ENCODE measurements at regions not wholly inside any gene's neighbourhood (a gene's known extent, or its start where the extent isn't known, plus 50 kb on each side); places are given as distances from the start of the nearest gene placed in this dataset.

DNA sequence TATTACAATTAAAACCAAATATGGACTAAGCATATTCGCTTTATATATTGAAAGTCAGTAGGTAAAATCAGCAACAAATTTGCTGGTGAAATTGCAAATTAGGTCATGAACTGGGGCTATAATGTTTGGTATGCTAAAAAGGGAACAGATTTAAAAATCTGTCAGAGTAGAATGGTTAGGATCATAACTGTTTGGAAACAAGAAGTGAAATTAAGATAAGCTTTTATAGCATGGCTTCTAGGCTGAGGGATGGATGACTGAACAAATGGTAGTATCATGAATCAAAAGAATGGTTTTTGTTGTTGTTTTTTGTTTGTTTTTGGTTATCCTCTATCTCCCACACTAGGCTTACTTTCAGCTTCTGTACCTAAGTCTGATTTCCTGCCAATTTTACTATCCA is 1090.4 kb downstream of the PCDH9 start:
- no peaks in the 10 kb centered on the region for H3K4me1 Mint-ChIP-seq (ENCODE audit: low read depth)
- H3K4me3 Mint-ChIP-seq (ENCODE audit: unreplicated experiment) = no peak overlapping the region
- no peaks in the 10 kb centered on the region for H3K9me3 Mint-ChIP-seq (ENCODE audit: low read depth)
- TF ChIP-seq, protein P1, sequence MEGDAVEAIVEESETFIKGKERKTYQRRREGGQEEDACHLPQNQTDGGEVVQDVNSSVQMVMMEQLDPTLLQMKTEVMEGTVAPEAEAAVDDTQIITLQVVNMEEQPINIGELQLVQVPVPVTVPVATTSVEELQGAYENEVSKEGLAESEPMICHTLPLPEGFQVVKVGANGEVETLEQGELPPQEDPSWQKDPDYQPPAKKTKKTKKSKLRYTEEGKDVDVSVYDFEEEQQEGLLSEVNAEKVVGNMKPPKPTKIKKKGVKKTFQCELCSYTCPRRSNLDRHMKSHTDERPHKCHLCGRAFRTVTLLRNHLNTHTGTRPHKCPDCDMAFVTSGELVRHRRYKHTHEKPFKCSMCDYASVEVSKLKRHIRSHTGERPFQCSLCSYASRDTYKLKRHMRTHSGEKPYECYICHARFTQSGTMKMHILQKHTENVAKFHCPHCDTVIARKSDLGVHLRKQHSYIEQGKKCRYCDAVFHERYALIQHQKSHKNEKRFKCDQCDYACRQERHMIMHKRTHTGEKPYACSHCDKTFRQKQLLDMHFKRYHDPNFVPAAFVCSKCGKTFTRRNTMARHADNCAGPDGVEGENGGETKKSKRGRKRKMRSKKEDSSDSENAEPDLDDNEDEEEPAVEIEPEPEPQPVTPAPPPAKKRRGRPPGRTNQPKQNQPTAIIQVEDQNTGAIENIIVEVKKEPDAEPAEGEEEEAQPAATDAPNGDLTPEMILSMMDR (IDR thresholded peaks at IDR 0.05) = no peak
- no peaks in the 10 kb centered on the region for H3K36me3 Mint-ChIP-seq (ENCODE audit: low read depth)
- no peak for DNase-seq (ENCODE audit: low spot score)
- no peaks in the 10 kb centered on the region for H3K27me3 Mint-ChIP-seq (ENCODE audit: low read depth)
- no peak overlapping the region for H3K27ac Mint-ChIP-seq (ENCODE audit: unreplicated experiment)

DNA sequence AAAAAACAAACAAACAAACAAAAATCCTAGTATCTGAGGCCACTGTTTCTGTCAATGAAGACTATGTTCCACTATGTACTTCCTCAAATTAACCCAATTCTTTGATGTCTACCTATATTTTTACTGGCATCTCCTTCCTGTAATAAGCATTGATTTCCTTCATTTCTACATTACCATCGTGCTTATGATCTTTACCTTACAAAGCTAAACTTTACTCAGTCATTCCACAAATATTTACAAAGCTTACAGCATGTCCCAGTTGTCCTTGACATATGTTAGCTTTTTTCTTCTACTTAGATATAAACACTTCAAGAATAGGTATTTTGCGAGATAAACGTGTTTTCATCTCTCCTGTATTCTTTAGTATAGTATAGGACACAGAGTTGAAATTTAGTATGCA is 1090.9 kb downstream of the PCDH9 start:
- DNase-seq (ENCODE audit: low spot score) = no peak
- H3K36me3 Mint-ChIP-seq (ENCODE audit: low read depth) = no peaks in the 10 kb centered on the region
- H3K4me3 Mint-ChIP-seq (ENCODE audit: unreplicated experiment) = no peak overlapping the region
- TF ChIP-seq, protein P1 (IDR thresholded peaks at IDR 0.05) = no peak
- H3K27me3 Mint-ChIP-seq (ENCODE audit: low read depth) = no peaks in the 10 kb centered on the region
- no peaks in the 10 kb centered on the region for H3K9me3 Mint-ChIP-seq (ENCODE audit: low read depth)
- no peaks in the 10 kb centered on the region for H3K4me1 Mint-ChIP-seq (ENCODE audit: low read depth)
- H3K27ac Mint-ChIP-seq (ENCODE audit: unreplicated experiment) = no peak overlapping the region

DNA sequence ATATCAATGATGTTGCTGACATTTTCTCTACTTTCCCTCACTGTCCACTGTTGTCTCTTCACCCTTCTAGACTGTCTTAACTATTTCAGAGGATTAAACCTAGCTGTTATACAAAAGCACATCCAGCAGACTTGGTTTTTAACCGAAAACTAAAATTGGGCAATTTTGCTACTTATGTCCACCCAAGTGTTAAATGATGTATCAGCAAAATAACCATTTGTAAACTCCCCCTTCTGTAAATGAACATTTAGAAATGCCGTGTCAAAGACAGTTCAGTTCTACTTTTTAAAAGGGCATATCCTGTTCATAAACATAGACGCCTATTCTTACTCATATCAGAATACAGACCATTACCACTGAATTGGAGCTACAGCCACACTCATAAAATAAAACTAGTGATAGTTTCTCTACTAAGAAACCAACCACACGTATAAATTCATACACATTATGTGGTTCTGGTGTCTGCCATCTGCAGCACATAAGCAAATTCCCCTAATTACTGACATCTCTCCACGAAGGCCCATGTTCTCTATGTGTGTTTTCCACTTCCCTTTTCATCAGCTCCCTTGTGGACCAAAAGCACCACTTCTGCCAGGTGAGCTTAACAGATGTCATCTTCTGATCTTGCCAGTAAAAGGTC is 1091.8 kb downstream of the PCDH9 start:
- H3K9me3 Mint-ChIP-seq (ENCODE audit: low read depth) = no peaks in the 10 kb centered on the region
- no peak for DNase-seq (ENCODE audit: low spot score)
- H3K36me3 Mint-ChIP-seq (ENCODE audit: low read depth) = no peaks in the 10 kb centered on the region
- TF ChIP-seq, protein P1 (IDR thresholded peaks at IDR 0.05) = no peak
- no peaks in the 10 kb centered on the region for H3K27me3 Mint-ChIP-seq (ENCODE audit: low read depth)
- no peak overlapping the region for H3K27ac Mint-ChIP-seq (ENCODE audit: unreplicated experiment)
- H3K4me1 Mint-ChIP-seq (ENCODE audit: low read depth) = no peaks in the 10 kb centered on the region
- H3K4me3 Mint-ChIP-seq (ENCODE audit: unreplicated experiment) = no peak overlapping the region

DNA sequence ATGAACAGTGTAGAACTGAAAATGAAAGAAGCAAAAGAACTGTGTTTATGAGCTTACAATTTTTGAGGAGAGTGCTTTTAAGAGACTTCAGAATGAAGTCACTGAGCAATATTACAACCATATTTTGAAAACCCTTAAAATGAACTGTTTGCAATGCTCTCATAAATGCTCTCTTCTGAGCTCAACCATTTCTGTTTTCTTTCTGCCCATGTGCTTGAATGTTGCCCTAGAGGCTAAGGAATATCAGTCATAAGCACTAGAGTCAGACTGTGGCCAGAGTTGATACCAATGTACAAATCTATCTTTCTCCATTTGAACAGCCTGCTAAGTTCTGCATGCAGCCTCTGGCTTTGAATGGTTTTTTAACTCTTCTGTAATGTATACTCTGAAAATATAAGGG is 1092.8 kb downstream of the PCDH9 start:
- Mint-ChIP-seq H3K36me3 (ENCODE audit: low read depth) (no peaks in the 10 kb centered on the region), H3K4me3 (ENCODE audit: unreplicated experiment) (no peak overlapping the region), H3K9me3 (ENCODE audit: low read depth) (no peaks in the 10 kb centered on the region), H3K4me1 (ENCODE audit: low read depth) (no peaks in the 10 kb centered on the region), H3K27ac (ENCODE audit: unreplicated experiment) (no peak overlapping the region), H3K27me3 (ENCODE audit: low read depth) (no peaks in the 10 kb centered on the region)
- TF ChIP-seq, protein P1 (IDR thresholded peaks at IDR 0.05) = no peak
- DNase-seq (ENCODE audit: low spot score) = no peak

DNA sequence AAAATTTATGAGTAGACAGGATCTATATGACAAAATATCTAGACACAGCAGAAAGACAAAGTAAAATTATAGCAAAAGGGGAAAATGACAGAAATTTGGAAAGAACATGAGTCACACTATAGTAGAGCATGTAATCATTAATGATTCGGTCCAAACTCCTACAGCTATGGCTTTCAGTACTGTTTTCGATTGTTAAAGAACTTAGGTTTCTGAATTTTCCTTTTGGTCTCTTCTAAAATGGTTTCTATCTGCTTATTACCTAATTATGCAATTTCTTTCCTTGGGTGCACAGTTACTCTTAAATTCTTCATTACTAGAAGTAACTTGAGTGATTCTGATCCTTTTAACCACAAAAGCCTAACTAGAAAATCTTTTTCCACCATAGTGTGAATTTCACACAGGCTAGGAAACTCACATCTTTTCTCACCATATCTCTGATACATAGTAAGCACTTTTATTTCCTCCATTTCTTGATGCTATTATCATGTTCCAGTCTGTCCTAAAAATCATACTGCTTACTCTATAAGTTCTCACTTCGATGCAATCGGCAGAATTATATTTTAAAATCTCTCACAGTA is 1101.4 kb downstream of the PCDH9 start:
- H3K36me3 Mint-ChIP-seq (ENCODE audit: low read depth) = no peaks in the 10 kb centered on the region
- H3K27ac Mint-ChIP-seq (ENCODE audit: unreplicated experiment) = no peak overlapping the region
- TF ChIP-seq, protein P1 (IDR thresholded peaks at IDR 0.05) = no peak
- no peaks in the 10 kb centered on the region for H3K4me1 Mint-ChIP-seq (ENCODE audit: low read depth)
- no peaks in the 10 kb centered on the region for H3K9me3 Mint-ChIP-seq (ENCODE audit: low read depth)
- no peaks in the 10 kb centered on the region for H3K27me3 Mint-ChIP-seq (ENCODE audit: low read depth)
- DNase-seq (ENCODE audit: low spot score) = no peak
- H3K4me3 Mint-ChIP-seq (ENCODE audit: unreplicated experiment) = no peak overlapping the region
